LNCaP clone FGC (cell line): ENCODE measurements at regions not wholly inside any gene's neighbourhood (a gene's known extent, or its start where the extent isn't known, plus 50 kb on each side); places are given as distances from the start of the nearest gene placed in this dataset.

Source experiments
- DNase-seq: peaks from one replicate; pipeline ENCODE4 v3.0.0-alpha.2; 2011; ENCODE audit warnings: low read depth
- H3K4me3 ChIP-seq: 2 replicates; pipeline ENCODE4 v1.5.1; 2011; ENCODE audit warnings: mild to moderate bottlenecking, low read depth, low read length, control low read depth
- CTCF ChIP-seq: IDR thresholded peaks from 2 replicates; pipeline ENCODE4 v1.5.1; 2012; ENCODE audit warnings: mild to moderate bottlenecking; ENCODE audit not compliant: control insufficient read depth, insufficient read depth; ENCODE audit errors: extremely low read depth

GRCh38 chr4:19748519-19749479, 502.9 kb upstream of the SLIT2 start:
- DNase-seq: no peak
- no peak for TF ChIP-seq CTCF
- no peak overlapping the region for H3K4me3 ChIP-seq

- TF ChIP-seq CTCF: no peak
- H3K4me3 ChIP-seq: no peak overlapping the region
- DNase-seq: no peak
These were observed 505.3 kb upstream of the SLIT2 start for GRCh38 chr4:19746377-19746776.

GRCh38 chr4:19743115-19743638, 508.5 kb upstream of the SLIT2 start:
- TF ChIP-seq CTCF: no peak
- no peak overlapping the region for H3K4me3 ChIP-seq
- no peak for DNase-seq

- DNase-seq: no peak
These were observed 512.5 kb upstream of the SLIT2 start for GRCh38 chr4:19739101-19739651.

GRCh38 chr4:19736968-19737756, 514.5 kb upstream of the SLIT2 start:
- no peak overlapping the region for H3K4me3 ChIP-seq
- no peak for DNase-seq
- TF ChIP-seq CTCF: no peak

More at GRCh38 chr4:19739101-19739651, 512.5 kb upstream of the SLIT2 start:
- H3K4me3 ChIP-seq: no peak overlapping the region
- no peak for TF ChIP-seq CTCF

- H3K4me3 ChIP-seq: no peak overlapping the region
- TF ChIP-seq CTCF: no peak
These were observed 516.7 kb upstream of the SLIT2 start for GRCh38 chr4:19735012-19735411.

More at GRCh38 chr4:19735012-19735411, 516.7 kb upstream of the SLIT2 start:
- no peak for DNase-seq
